A549 (cell line): ENCODE measurements at regions not wholly inside any gene's neighbourhood (a gene's known extent, or its start where the extent isn't known, plus 50 kb on each side); places are given as distances from the start of the nearest gene placed in this dataset.
"Not testable (repeated sequence)": the region's sequence is repeated elsewhere in the genome, so short reads cannot be mapped to it uniquely, and the experiment has no call there.

ENCODE experiments used
- ATAC-seq, 2 experiments: fragments of 200-7000 bp in 1 of 2; fragments of >200 bp in 1 of 2; cut with Nextera tagmentation in 1 of 2; cut with Tn5 transposase in 1 of 2; 3 replicates each; pipeline versions ENCODE4 v1.8.0 to v1.9.1; 2018 to 2020; ENCODE audit warnings: mild to moderate bottlenecking in 1 of 2, moderate library complexity in 1 of 2
- CTCF ChIA-PET: fragments of 300-600 bp; sonication (Branson Sonifier 250); formaldehyde crosslinking; extraction: SDS; loops from one replicate; lab custom pipeline; 2021; ENCODE audit warnings: antibody characterized with exemption, inconsistent platforms; lab: Yijun Ruan, JAX
- POLR2A ChIA-PET: fragments of 350-600 bp; formaldehyde crosslinking; extraction: SDS; loops from one replicate; lab custom pipeline; 2021; ENCODE audit warnings: antibody characterized with exemption, inconsistent platforms; lab: Yijun Ruan, JAX
- DNase-seq, 2 experiments: peaks; one replicate each; pipeline versions ENCODE4 v3.0.0 to v3.0.0-alpha.2; 2011 to 2016; ENCODE audit warnings: low read depth in 1 of 2, low spot score in 1 of 2
- FAIRE-seq: peaks from 2 replicates; lab custom pipeline; 2011; peaks lifted over from hg19 to GRCh38; lab: Jason Lieb, UNC
- H3K27ac ChIP-seq, 2 experiments: fragments of >200 bp; sonication (Bioruptor Twin); formaldehyde crosslinking; 3 replicates each; pipeline ENCODE4 v1.5.1; 2016 to 2017
- H3K4me1 ChIP-seq: fragments of >200 bp; sonication (Bioruptor Twin); formaldehyde crosslinking; 3 replicates; pipeline ENCODE4 v1.6.1; 2016
- H3K4me2 ChIP-seq: fragments of >200 bp; sonication (Bioruptor Twin); formaldehyde crosslinking; 3 replicates; pipeline ENCODE4 v1.6.1; 2016
- H3K4me3 ChIP-seq: fragments of >200 bp; sonication (Bioruptor Twin); formaldehyde crosslinking; 3 replicates; pipeline ENCODE4 v1.5.1; 2016
- H3K9me3 ChIP-seq: fragments of >200 bp; sonication (Bioruptor Twin); formaldehyde crosslinking; 3 replicates; pipeline ENCODE4 v1.6.1; 2016
- BHLHE40 ChIP-seq: IDR thresholded peaks from 2 replicates; pipeline ENCODE4 v1.6.1; 2012; ENCODE audit warnings: low read depth, low read length, inconsistent platforms
- CEBPB ChIP-seq, 2 experiments: fragments of >200 bp in 1 of 2; sonication (Bioruptor Twin) in 1 of 2; formaldehyde crosslinking in 1 of 2; IDR thresholded peaks; 2 replicates each; pipeline ENCODE4 v1.6.1; 2012 to 2016
- EHF ChIP-seq: fragments of 250-450 bp; sonication (Bioruptor Pico); IDR thresholded peaks from 2 replicates; pipeline ENCODE4 v1.5.0; 2020; ENCODE audit warnings: mild to moderate bottlenecking
- HOXA7 ChIP-seq: fragments of 250-450 bp; sonication (Bioruptor Pico); IDR thresholded peaks from 2 replicates; pipeline ENCODE4 v1.5.0; 2020; ENCODE audit warnings: mild to moderate bottlenecking, moderate library complexity
- JUNB ChIP-seq: fragments of >200 bp; sonication (Bioruptor Twin); formaldehyde crosslinking; IDR thresholded peaks from 2 replicates; pipeline ENCODE4 v1.6.1; 2016
- KDM5A ChIP-seq: fragments of 200-600 bp; sonication (generic); IDR thresholded peaks from 2 replicates; pipeline ENCODE4 v1.6.1; 2016; ENCODE audit warnings: antibody characterized with exemption, mild to moderate bottlenecking
- MAZ ChIP-seq: fragments of 150-350 bp; IDR thresholded peaks from 2 replicates; pipeline ENCODE4 v1.6.1; 2014; ENCODE audit warnings: antibody characterized with exemption, low read depth, low read length, borderline replicate concordance
- POLR2AphosphoS2 ChIP-seq: conservative IDR thresholded peaks from 2 replicates; pipeline ENCODE4 v1.6.1; 2012; ENCODE audit warnings: low read length, improper control_type of control experiment, inconsistent platforms
- SREBF2 ChIP-seq: fragments of 450-650 bp; IDR thresholded peaks from 2 replicates; pipeline ENCODE4 v1.6.1; 2014; ENCODE audit warnings: mild to moderate bottlenecking, moderate library complexity
- ZFP36 ChIP-seq: fragments of 450-650 bp; IDR thresholded peaks from 2 replicates; pipeline ENCODE4 v1.6.1; 2014; ENCODE audit warnings: borderline replicate concordance; ENCODE audit not compliant: partially characterized antibody
- ZNF302 ChIP-seq: fragments of 250-450 bp; sonication (Bioruptor Pico); IDR thresholded peaks from 2 replicates; pipeline ENCODE4 v1.9.0; 2021; ENCODE audit warnings: inconsistent platforms, mild to moderate bottlenecking, moderate library complexity
- WGBS: methylation state at CpG from one replicate; pipeline ENCODE4 v1.1.6; 2017; ENCODE audit errors: missing lambda C conversion rate; 5-methylcytosine and 5-hydroxymethylcytosine counted together
- TF ChIP-seq, protein P1 (sequence below): IDR thresholded peaks from 2 replicates; pipeline ENCODE4 v1.6.1; 2012; ENCODE audit warnings: low read depth, borderline replicate concordance
- TF ChIP-seq, protein P2 (sequence below): fragments of >200 bp; sonication (Bioruptor Twin); formaldehyde crosslinking; IDR thresholded peaks from 2 replicates; pipeline ENCODE4 v1.6.1; 2016
- TF ChIP-seq, protein P3 (sequence below): fragments of >200 bp; sonication (Bioruptor Twin); formaldehyde crosslinking; IDR thresholded peaks from 3 replicates; pipeline ENCODE4 v1.5.1; 2016
- TF ChIP-seq, protein P4 (sequence below): IDR thresholded peaks from 2 replicates; pipeline ENCODE4 v1.6.1; 2012

DNA sequence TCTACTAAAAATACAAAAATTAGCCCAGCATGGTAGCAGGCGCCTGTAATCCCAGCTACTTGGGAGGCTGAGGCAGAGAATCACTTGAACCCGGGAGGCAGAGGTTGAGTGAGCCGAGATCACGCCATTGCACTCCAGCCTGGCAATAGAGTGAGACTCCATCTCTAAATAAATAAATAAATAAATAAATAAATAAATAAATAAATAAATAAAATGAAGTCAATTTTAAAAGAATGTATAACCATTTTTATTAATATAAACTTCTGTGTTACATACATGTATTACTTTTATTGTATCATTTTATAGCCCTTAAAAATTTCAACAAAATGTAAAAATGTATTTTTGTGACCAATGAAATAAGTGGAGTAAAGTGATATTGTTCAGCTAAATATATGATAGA is 62.5 kb upstream of the S1PR1 start:
- H3K4me3 ChIP-seq, ATAC-seq, DNase-seq, H3K4me2 ChIP-seq, H3K9me3 ChIP-seq, H3K4me1 ChIP-seq, H3K27ac ChIP-seq, POLR2A ChIA-PET, FAIRE-seq: not testable (repeated sequence)
- CTCF ChIA-PET: interaction anchor here (1.3 kb wide), 1 partner anchor 114 kb away, joined by 3 read pairs; no protein-coding TSS in a partner anchor
- 84% methylated on average over 4 of the region's 4 CpGs for WGBS

DNA sequence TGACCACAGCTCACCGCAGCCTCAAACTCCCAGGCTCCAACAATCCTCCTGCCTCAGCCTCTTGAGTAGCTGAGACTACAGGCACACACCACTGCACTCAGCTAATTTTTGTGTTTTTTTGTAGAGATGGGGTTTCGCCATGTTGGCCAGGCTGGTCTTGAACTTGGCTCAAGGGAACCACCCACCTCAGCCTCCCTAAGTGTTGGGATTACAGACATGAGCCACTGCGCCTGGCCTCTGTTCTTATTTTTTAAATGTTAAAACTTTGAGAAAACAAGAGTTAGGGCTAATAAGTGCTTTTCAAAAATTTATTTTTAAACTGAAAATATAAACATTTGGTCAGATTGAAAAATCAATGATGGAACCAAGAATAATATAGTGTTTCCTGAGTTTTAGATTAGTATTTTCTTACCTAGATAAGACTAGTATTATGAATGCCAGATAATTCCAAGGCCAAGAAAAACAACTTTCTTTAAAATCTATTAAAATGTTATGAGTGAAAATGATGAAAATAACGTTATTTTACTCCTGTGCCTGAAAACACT is 66.2 kb upstream of the S1PR1 start:
- H3K27ac ChIP-seq: no peak overlapping the region
- TF ChIP-seq, protein P1, sequence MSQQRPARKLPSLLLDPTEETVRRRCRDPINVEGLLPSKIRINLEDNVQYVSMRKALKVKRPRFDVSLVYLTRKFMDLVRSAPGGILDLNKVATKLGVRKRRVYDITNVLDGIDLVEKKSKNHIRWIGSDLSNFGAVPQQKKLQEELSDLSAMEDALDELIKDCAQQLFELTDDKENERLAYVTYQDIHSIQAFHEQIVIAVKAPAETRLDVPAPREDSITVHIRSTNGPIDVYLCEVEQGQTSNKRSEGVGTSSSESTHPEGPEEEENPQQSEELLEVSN: no peak
- TF ChIP-seq JUNB (no peak), POLR2AphosphoS2 (no peak), EHF (CRISPR knock-in tag) (no peak), CEBPB (IDR thresholded peaks at IDR 0.05) (no peak)
- TF ChIP-seq, protein P2, sequence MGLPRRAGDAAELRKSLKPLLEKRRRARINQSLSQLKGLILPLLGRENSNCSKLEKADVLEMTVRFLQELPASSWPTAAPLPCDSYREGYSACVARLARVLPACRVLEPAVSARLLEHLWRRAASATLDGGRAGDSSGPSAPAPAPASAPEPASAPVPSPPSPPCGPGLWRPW: no peak
- no peak overlapping the region for H3K4me2 ChIP-seq
- POLR2A ChIA-PET: no interaction called here
- no peaks in the 10 kb centered on the region for H3K4me1 ChIP-seq
- H3K4me3 ChIP-seq: no peak overlapping the region
- FAIRE-seq (no peak), ATAC-seq (no peak), DNase-seq (no peak)
- H3K9me3 ChIP-seq: no peaks in the 10 kb centered on the region
- CTCF ChIA-PET: no interaction called here
- 66% methylated on average over 4 of the region's 4 CpGs for WGBS

DNA sequence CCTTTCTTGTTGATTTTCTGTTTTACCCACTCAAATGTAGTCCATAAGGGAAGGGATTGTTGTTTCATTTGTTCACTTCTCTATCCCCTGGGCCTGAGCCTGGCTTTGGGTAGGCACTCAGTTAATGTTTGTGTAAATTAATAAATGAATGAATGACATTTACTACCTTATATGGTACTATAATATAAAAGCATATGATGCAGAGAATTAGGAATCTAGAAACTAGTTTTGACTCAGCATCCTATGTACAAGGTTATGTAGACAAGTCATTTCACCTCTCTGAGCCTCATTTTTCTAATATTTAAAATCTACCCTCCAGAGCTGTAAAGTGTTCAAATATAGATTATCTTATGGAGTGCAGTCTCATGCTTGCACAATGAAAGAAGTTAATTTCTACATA is 68.9 kb upstream of the S1PR1 start:
- Histone ChIP-seq H3K27ac (no peak overlapping the region), H3K4me1 (no peaks in the 10 kb centered on the region), H3K9me3 (no peaks in the 10 kb centered on the region), H3K4me3 (no peak overlapping the region), H3K4me2 (no peak overlapping the region)
- TF ChIP-seq HOXA7 (CRISPR knock-in tag): no peak
- no peak for TF ChIP-seq MAZ
- no peak for TF ChIP-seq BHLHE40
- no peak for TF ChIP-seq ZNF302 (CRISPR knock-in tag)
- TF ChIP-seq KDM5A: no peak
- TF ChIP-seq, protein P3, sequence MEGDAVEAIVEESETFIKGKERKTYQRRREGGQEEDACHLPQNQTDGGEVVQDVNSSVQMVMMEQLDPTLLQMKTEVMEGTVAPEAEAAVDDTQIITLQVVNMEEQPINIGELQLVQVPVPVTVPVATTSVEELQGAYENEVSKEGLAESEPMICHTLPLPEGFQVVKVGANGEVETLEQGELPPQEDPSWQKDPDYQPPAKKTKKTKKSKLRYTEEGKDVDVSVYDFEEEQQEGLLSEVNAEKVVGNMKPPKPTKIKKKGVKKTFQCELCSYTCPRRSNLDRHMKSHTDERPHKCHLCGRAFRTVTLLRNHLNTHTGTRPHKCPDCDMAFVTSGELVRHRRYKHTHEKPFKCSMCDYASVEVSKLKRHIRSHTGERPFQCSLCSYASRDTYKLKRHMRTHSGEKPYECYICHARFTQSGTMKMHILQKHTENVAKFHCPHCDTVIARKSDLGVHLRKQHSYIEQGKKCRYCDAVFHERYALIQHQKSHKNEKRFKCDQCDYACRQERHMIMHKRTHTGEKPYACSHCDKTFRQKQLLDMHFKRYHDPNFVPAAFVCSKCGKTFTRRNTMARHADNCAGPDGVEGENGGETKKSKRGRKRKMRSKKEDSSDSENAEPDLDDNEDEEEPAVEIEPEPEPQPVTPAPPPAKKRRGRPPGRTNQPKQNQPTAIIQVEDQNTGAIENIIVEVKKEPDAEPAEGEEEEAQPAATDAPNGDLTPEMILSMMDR: no peak
- no peak for TF ChIP-seq ZFP36
- no peak for DNase-seq
- ChIA-PET POLR2A (no interaction called here), CTCF (no interaction called here)
- no peak for ATAC-seq
- no peak for FAIRE-seq

DNA sequence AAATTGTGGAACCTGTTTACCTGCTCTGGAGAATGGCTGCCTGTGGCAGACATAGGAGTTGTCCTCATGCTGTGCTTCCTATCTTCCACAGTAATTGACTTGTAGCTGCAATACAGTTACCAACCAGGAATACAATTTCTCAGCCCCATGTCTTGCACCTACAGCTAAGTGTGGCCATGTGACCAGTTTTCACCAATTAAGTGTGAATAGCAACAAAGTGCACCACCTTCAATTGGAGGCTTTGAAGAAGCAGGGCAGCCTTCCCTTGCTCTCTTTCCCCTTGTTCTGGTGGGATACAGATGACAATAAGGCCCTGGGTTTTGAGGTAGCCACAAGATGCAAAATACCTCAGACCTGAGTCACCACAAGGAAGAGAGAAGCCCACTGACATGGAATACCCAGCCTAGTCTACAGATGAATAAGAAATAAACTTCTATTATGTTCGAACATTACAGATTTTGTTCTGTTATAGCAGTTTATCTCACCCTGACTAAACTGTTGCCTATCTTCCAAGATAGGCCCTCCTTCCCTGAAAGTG is 70.2 kb upstream of the S1PR1 start:
- Histone ChIP-seq H3K4me3 (no peak overlapping the region), H3K27ac (no peak overlapping the region), H3K9me3 (no peaks in the 10 kb centered on the region), H3K4me1 (no peaks in the 10 kb centered on the region), H3K4me2 (no peak overlapping the region)
- ATAC-seq (no peak), FAIRE-seq (no peak), DNase-seq (no peak)
- POLR2A ChIA-PET: no interaction called here
- CTCF ChIA-PET: no interaction called here
- 35% methylated on average over 1 of the region's 1 CpG for WGBS
- TF ChIP-seq, protein P2: no peak

DNA sequence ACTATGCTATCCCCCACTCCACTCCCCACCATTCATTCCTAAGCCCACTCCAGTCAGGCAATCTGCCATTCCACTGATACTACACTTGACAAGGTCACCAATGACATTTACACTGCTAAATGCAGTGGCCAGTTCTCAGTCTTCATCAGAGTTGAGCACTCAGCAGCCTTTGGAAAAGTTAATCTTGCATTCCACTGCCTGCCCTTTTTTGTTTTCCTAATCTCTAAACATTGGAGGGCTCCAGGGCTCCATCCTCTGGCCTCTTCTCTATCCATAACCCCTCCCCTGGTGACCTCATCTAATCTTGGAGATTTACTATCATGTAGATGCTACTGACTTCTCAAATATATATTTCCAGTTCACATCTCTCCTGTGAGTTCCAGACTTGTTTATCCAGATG is 70.9 kb upstream of the S1PR1 start:
- FAIRE-seq (no peak), DNase-seq (no peak), ATAC-seq (no peak)
- POLR2A ChIA-PET: no interaction called here
- no peaks in the 10 kb centered on the region for H3K9me3 ChIP-seq
- CTCF ChIA-PET: no interaction called here
- H3K4me2 ChIP-seq: no peak overlapping the region
- no peaks in the 10 kb centered on the region for H3K4me1 ChIP-seq
- H3K27ac ChIP-seq: no peak overlapping the region
- TF ChIP-seq SREBF2: no peak
- TF ChIP-seq, protein P3: no peak
- TF ChIP-seq, protein P4, sequence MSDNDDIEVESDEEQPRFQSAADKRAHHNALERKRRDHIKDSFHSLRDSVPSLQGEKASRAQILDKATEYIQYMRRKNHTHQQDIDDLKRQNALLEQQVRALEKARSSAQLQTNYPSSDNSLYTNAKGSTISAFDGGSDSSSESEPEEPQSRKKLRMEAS: no peak
- no peak for TF ChIP-seq HOXA7 (CRISPR knock-in tag)
- H3K4me3 ChIP-seq: no peak overlapping the region
